BLaER1 (cell line): ENCODE measurements at regions not wholly inside any gene's neighbourhood (a gene's known extent, or its start where the extent isn't known, plus 50 kb on each side); places are given as distances from the start of the nearest gene placed in this dataset.

ENCODE experiments used
- H3K27ac ChIP-seq: shearing (Covaris generic); formaldehyde crosslinking; 2 replicates; pipeline ENCODE4 v1.8.1; 2022
- H3K27me3 ChIP-seq: shearing (Covaris generic); formaldehyde crosslinking; 2 replicates; pipeline ENCODE4 v1.8.1; 2022
- H3K36me3 ChIP-seq: shearing (Covaris generic); formaldehyde crosslinking; 2 replicates; pipeline ENCODE4 v1.8.1; 2022
- H3K4me1 ChIP-seq: shearing (Covaris generic); formaldehyde crosslinking; 2 replicates; pipeline ENCODE4 v1.8.1; 2022
- H3K4me2 ChIP-seq: shearing (Covaris generic); formaldehyde crosslinking; 2 replicates; pipeline ENCODE4 v1.8.1; 2022
- H3K4me3 ChIP-seq: shearing (Covaris generic); formaldehyde crosslinking; 2 replicates; pipeline ENCODE4 v1.8.1; 2022
- H3K9ac ChIP-seq: shearing (Covaris generic); formaldehyde crosslinking; 2 replicates; pipeline ENCODE4 v1.8.1; 2022
- H3K9me3 ChIP-seq: shearing (Covaris generic); formaldehyde crosslinking; 2 replicates; pipeline ENCODE4 v1.8.1; 2022
- H4K20me1 ChIP-seq: shearing (Covaris generic); formaldehyde crosslinking; 2 replicates; pipeline ENCODE4 v1.8.1; 2022
- Cebpa-rat ChIP-seq: shearing (Covaris generic); IDR thresholded peaks from 2 replicates; pipeline ENCODE4 v1.8.1; 2022

DNA sequence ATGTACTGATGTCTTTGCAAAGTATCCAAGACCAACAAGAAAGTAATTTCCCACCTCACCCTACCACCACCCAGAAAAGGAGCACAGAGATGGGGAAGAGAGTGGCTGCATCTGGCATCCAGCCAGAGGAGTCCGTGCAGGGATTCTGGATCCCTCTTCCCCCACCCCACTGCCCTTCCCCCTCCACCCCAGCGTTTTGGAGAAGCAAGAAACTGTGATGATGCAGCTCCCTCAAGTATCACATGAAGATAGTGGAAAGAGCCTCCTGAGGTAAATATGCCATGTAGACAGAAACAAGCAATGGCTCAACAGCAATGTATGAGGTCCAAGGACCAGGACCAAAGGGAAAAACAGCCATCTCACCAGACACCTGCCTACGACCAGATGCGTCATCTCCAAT lies 153.8 kb downstream of the DEPDC1B start:
- no peak overlapping the region for H3K9ac ChIP-seq
- TF ChIP-seq Cebpa-rat: no peak
- H3K4me1 ChIP-seq: peaks cover 47% of the 10 kb centered on the region
- no peaks in the 10 kb centered on the region for H3K27me3 ChIP-seq
- no peak overlapping the region for H3K27ac ChIP-seq
- no peak overlapping the region for H3K4me3 ChIP-seq
- H3K4me2 ChIP-seq: peak overlapping the region; percentile 17; the same call in 1 of the 2 replicates
- H4K20me1 ChIP-seq: no peaks in the 10 kb centered on the region
- peaks cover 11% of the 10 kb centered on the region; the same call in 1 of the 2 replicates for H3K9me3 ChIP-seq
- H3K36me3 ChIP-seq: 0 out of 2 replicates have a peak, but pooled peaks cover 6% of the 10 kb centered on the region

DNA sequence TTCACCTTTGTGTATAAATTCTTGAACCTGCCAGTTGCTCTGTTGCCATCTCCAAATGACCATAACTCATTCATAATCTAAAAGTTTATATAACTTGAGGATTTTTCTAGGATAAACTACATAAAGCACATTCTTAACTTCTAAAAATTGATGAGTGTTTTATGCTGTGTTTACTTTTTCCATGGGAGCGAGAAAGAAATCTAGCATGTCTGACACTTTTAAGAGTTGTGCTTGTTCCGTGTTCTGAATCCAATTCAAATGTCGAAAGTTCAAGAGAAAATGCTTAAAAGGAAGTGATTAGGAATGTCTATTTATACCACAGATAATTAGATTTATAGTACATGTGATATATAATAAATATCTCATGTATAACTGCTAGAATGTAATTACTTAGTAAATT lies 154.4 kb downstream of the DEPDC1B start:
- Histone ChIP-seq H4K20me1 (no peaks in the 10 kb centered on the region), H3K4me2 (peak overlapping the region; percentile 20), H3K4me1 (peaks cover 53% of the 10 kb centered on the region), H3K27me3 (no peaks in the 10 kb centered on the region), H3K4me3 (no peak overlapping the region), H3K9ac (no peak overlapping the region), H3K27ac (no peak overlapping the region), H3K9me3 (peaks cover 11% of the 10 kb centered on the region; the same call in 1 of the 2 replicates), H3K36me3 (0 out of 2 replicates have a peak, but pooled peaks cover 6% of the 10 kb centered on the region)
- no peak for TF ChIP-seq Cebpa-rat

GRCh38 chr5:60544142-60544541 lies 155.8 kb downstream of the DEPDC1B start:
- Histone ChIP-seq H3K4me2 (no peak overlapping the region), H3K9me3 (peaks cover 11% of the 10 kb centered on the region; the same call in 1 of the 2 replicates), H3K27ac (no peak overlapping the region), H3K9ac (no peak overlapping the region), H3K36me3 (0 out of 2 replicates have a peak, but pooled peaks cover 6% of the 10 kb centered on the region), H3K4me3 (no peak overlapping the region), H3K27me3 (no peaks in the 10 kb centered on the region), H3K4me1 (peaks cover 67% of the 10 kb centered on the region), H4K20me1 (no peaks in the 10 kb centered on the region)
- no peak for TF ChIP-seq Cebpa-rat

DNA sequence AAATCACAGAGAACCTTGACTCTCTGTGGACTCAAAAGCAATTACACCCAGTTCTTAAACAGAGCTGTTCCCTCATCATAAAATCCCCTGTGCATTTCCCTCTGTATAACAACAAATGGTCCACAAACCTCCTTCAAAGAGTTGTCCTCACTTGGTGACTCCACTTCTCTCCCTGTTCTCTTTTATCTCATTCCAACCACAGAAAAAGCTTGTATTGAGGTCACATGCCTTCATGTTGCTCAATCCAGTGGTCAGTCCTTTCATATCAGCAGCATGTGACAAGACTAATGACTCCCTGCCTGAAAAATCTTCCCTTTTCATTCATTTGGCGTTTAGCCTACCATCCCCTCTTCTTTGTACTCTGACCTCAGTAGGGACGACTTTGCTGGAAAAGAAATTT lies 158.0 kb downstream of the DEPDC1B start:
- H3K4me2 ChIP-seq: peak overlapping the region; percentile 82
- TF ChIP-seq Cebpa-rat: peak; percentile 64; the same call in 1 of the 2 replicates
- peak overlapping the region; percentile 49; the same call in 1 of the 2 replicates for H3K9ac ChIP-seq
- H3K27me3 ChIP-seq: no peaks in the 10 kb centered on the region
- H3K27ac ChIP-seq: peak overlapping the region; percentile 76
- peaks cover 81% of the 10 kb centered on the region for H3K4me1 ChIP-seq
- H3K36me3 ChIP-seq: 0 out of 2 replicates have a peak, but pooled peaks cover 1% of the 10 kb centered on the region
- H3K9me3 ChIP-seq: peaks cover 2% of the 10 kb centered on the region; the same call in 1 of the 2 replicates
- H4K20me1 ChIP-seq: no peaks in the 10 kb centered on the region
- peak overlapping the region; percentile 15; the same call in 1 of the 2 replicates for H3K4me3 ChIP-seq

GRCh38 chr5:60540856-60541805 lies 158.8 kb downstream of the DEPDC1B start:
- Histone ChIP-seq H3K36me3 (no peaks in the 10 kb centered on the region), H3K27ac (peak overlapping the region; percentile 76), H3K9me3 (no peaks in the 10 kb centered on the region), H4K20me1 (no peaks in the 10 kb centered on the region), H3K4me2 (peak overlapping the region; percentile 82), H3K9ac (peak overlapping the region; percentile 63; the same call in 1 of the 2 replicates), H3K27me3 (no peaks in the 10 kb centered on the region), H3K4me3 (peak overlapping the region; percentile 15; the same call in 1 of the 2 replicates), H3K4me1 (peaks cover 89% of the 10 kb centered on the region)
- no peak for TF ChIP-seq Cebpa-rat

- Histone ChIP-seq H3K9me3 (peaks cover 5% of the 10 kb centered on the region; the same call in 1 of the 2 replicates), H3K27ac (peak overlapping the region; percentile 76), H4K20me1 (no peaks in the 10 kb centered on the region), H3K36me3 (no peaks in the 10 kb centered on the region), H3K4me3 (no peak overlapping the region), H3K9ac (peak overlapping the region; percentile 44), H3K4me1 (peaks cover 88% of the 10 kb centered on the region), H3K4me2 (peak overlapping the region; percentile 82), H3K27me3 (no peaks in the 10 kb centered on the region)
- TF ChIP-seq Cebpa-rat: no peak
These were observed 160.8 kb downstream of the DEPDC1B start for GRCh38 chr5:60538955-60539866.

DNA sequence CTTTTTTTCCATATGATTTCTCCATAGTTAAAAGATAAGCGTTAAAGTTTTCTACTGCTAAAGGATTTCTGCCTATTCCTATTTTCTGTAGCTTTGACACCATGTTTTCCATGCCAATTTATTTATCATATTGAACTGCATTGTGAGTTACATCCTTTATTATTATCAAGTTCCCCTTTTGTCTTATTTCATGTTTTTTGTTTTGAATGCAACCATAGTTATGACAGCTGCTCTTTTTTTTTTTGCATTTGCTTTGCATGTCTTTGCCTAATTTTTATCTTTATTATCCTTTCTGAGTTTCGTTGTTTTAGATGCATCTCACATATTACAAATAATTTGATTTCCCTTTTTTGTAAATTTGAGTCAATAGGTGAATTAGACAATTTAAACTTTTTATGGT lies 161.5 kb downstream of the DEPDC1B start:
- no peak overlapping the region for H3K4me3 ChIP-seq
- H3K4me1 ChIP-seq: peaks cover 90% of the 10 kb centered on the region
- H3K9me3 ChIP-seq: peaks cover 5% of the 10 kb centered on the region; the same call in 1 of the 2 replicates
- H3K27me3 ChIP-seq: no peaks in the 10 kb centered on the region
- no peak for TF ChIP-seq Cebpa-rat
- no peak overlapping the region for H3K27ac ChIP-seq
- H3K9ac ChIP-seq: no peak overlapping the region
- H4K20me1 ChIP-seq: no peaks in the 10 kb centered on the region
- no peaks in the 10 kb centered on the region for H3K36me3 ChIP-seq
- H3K4me2 ChIP-seq: peak overlapping the region; percentile 82

GRCh38 chr5:60535951-60536350 lies 164.0 kb downstream of the DEPDC1B start:
- Histone ChIP-seq H3K9me3 (peaks cover 12% of the 10 kb centered on the region), H3K4me3 (no peak overlapping the region), H3K36me3 (no peaks in the 10 kb centered on the region), H3K9ac (no peak overlapping the region), H4K20me1 (no peaks in the 10 kb centered on the region), H3K4me2 (peak overlapping the region; percentile 14), H3K27me3 (no peaks in the 10 kb centered on the region), H3K27ac (no peak overlapping the region), H3K4me1 (peaks cover 69% of the 10 kb centered on the region)
- no peak for TF ChIP-seq Cebpa-rat

- Histone ChIP-seq H3K4me2 (no peak overlapping the region), H3K4me3 (no peak overlapping the region), H3K9ac (no peak overlapping the region), H3K4me1 (peaks cover 61% of the 10 kb centered on the region), H3K27ac (no peak overlapping the region), H3K9me3 (peaks cover 18% of the 10 kb centered on the region), H3K27me3 (no peaks in the 10 kb centered on the region), H3K36me3 (no peaks in the 10 kb centered on the region), H4K20me1 (no peaks in the 10 kb centered on the region)
- no peak for TF ChIP-seq Cebpa-rat
These were observed 164.8 kb downstream of the DEPDC1B start for GRCh38 chr5:60535198-60535597.
